SK-N-SH (cell line): ENCODE measurements at regions not wholly inside any gene's neighbourhood (a gene's known extent, or its start where the extent isn't known, plus 50 kb on each side); places are given as distances from the start of the nearest gene placed in this dataset.

ENCODE experiments used
- CTCF ChIA-PET: fragments of 300-600, 350-600 bp; formaldehyde crosslinking; extraction: SDS; loops from one replicate; lab custom pipeline; 2021; lab: Yijun Ruan, JAX
- POLR2A ChIA-PET: fragments of 350-600 bp; sonication (Branson Sonifier 250); formaldehyde crosslinking; extraction: SDS; loops from one replicate; lab custom pipeline; 2020; ENCODE audit warnings: antibody characterized with exemption, inconsistent platforms; lab: Yijun Ruan, JAX
- DNase-seq: peaks from one replicate; pipeline ENCODE4 v3.0.0; 2012
- H2AFZ ChIP-seq: fragments of 200-600 bp; sonication (generic); 2 replicates; pipeline ENCODE4 v1.8.1; 2016; ENCODE audit warnings: antibody characterized with exemption, mild to moderate bottlenecking, low read depth
- H3F3A ChIP-seq: fragments of 200-600 bp; sonication (generic); replicated peaks from 2 replicates; pipeline ENCODE3; 2016; ENCODE audit warnings: antibody characterized with exemption, mild to moderate bottlenecking; ENCODE audit not compliant: insufficient read depth
- H3K27ac ChIP-seq, 2 experiments: fragments of 200-500 bp in 1 of 2; fragments of 200-600 bp in 1 of 2; sonication (Bioruptor generic) in 1 of 2; sonication (generic), shearing (Covaris generic) in 1 of 2; 2 replicates each; pipeline versions ENCODE4 v1.5.1 to v1.6.1; 2014 to 2016; ENCODE audit warnings: low read depth in 2 of 2, inconsistent platforms in 1 of 2, low read length in 1 of 2, mild to moderate bottlenecking in 1 of 2, mixed read lengths in 1 of 2
- H3K27me3 ChIP-seq: fragments of 200-600 bp; sonication (generic), shearing (Covaris generic); 2 replicates; pipeline ENCODE4 v1.6.1; 2016; ENCODE audit warnings: mixed run types; ENCODE audit not compliant: insufficient read depth
- H3K36me3 ChIP-seq, 2 experiments: fragments of 200-500 bp in 1 of 2; fragments of 200-600 bp in 1 of 2; sonication (Bioruptor generic) in 1 of 2; sonication (generic) in 1 of 2; replicated peaks in 1 of 2; 2 replicates each; pipeline versions ENCODE3 to v1.5.1; 2014 to 2016; ENCODE audit warnings: low read length in 1 of 2, mild to moderate bottlenecking in 1 of 2; ENCODE audit not compliant: insufficient read depth in 2 of 2, control insufficient read depth in 1 of 2
- H3K4me1 ChIP-seq, 2 experiments: fragments of 200-500 bp in 1 of 2; fragments of 200-600 bp in 1 of 2; sonication (Bioruptor generic) in 1 of 2; sonication (generic), shearing (Covaris generic) in 1 of 2; 2 replicates each; pipeline versions ENCODE4 v1.5.1 to v1.6.1; 2014 to 2016; ENCODE audit warnings: low read depth in 1 of 2, low read length in 1 of 2, mixed run types in 1 of 2; ENCODE audit not compliant: insufficient read depth in 2 of 2, control insufficient read depth in 1 of 2
- H3K4me2 ChIP-seq: fragments of 200-600 bp; sonication (generic), shearing (Covaris generic); 2 replicates; pipeline ENCODE4 v1.6.1; 2017; ENCODE audit warnings: mixed run types
- H3K4me3 ChIP-seq, 2 experiments: fragments of 200-500 bp in 1 of 2; fragments of 200-600 bp in 1 of 2; sonication (Bioruptor generic) in 1 of 2; sonication (generic), shearing (Covaris generic) in 1 of 2; 2 replicates each; pipeline versions ENCODE4 v1.5.1 to v1.8.1; 2014 to 2016; ENCODE audit warnings: low read depth in 2 of 2, inconsistent platforms in 1 of 2, low read length in 1 of 2, mild to moderate bottlenecking in 1 of 2, mixed read lengths in 1 of 2, moderate library complexity in 1 of 2
- H3K79me2 ChIP-seq: fragments of 200-600 bp; sonication (generic); 2 replicates; pipeline ENCODE4 v1.8.1; 2017; ENCODE audit warnings: mild to moderate bottlenecking; ENCODE audit not compliant: insufficient read depth
- H3K9ac ChIP-seq: fragments of 200-600 bp; sonication (generic); 2 replicates; pipeline ENCODE4 v1.6.1; 2017; ENCODE audit warnings: mixed run types
- H3K9me2 ChIP-seq: fragments of 200-600 bp; sonication (generic); 2 replicates; pipeline ENCODE4 v1.6.1; 2017; ENCODE audit warnings: mixed run types
- H3K9me3 ChIP-seq: fragments of 200-600 bp; sonication (generic); 2 replicates; pipeline ENCODE4 v1.6.1; 2017; ENCODE audit warnings: mixed run types, mild to moderate bottlenecking, moderate library complexity
- H4K20me1 ChIP-seq: fragments of 200-600 bp; sonication (generic); 2 replicates; pipeline ENCODE4 v1.6.1; 2017; ENCODE audit warnings: mild to moderate bottlenecking, mixed run types; ENCODE audit not compliant: insufficient read depth
- CHD2 ChIP-seq: fragments of 150-350 bp; IDR thresholded peaks from 2 replicates; pipeline ENCODE4 v1.6.1; 2018; ENCODE audit warnings: low read length; ENCODE audit not compliant: partially characterized antibody
- ELF1 ChIP-seq: IDR thresholded peaks from 2 replicates; pipeline ENCODE4 v1.4.0; 2012
- FOSL2 ChIP-seq: IDR thresholded peaks from 2 replicates; pipeline ENCODE4 v1.4.0; 2012; ENCODE audit warnings: low read depth, mild to moderate bottlenecking, moderate library complexity, borderline replicate concordance
- FOXM1 ChIP-seq: IDR thresholded peaks from 2 replicates; pipeline ENCODE4 v1.4.0; 2012; ENCODE audit warnings: low read depth, mild to moderate bottlenecking
- JUND ChIP-seq: IDR thresholded peaks from 2 replicates; pipeline ENCODE4 v1.4.0; 2012
- NRF1 ChIP-seq: IDR thresholded peaks from 2 replicates; pipeline ENCODE4 v1.6.1; 2012; ENCODE audit warnings: low read depth, mild to moderate bottlenecking, low read length
- RCOR1 ChIP-seq: fragments of 150-350 bp; IDR thresholded peaks from 2 replicates; pipeline ENCODE4 v1.6.1; 2017; ENCODE audit warnings: antibody characterized with exemption, low read length
- REST ChIP-seq: IDR thresholded peaks from 2 replicates; pipeline ENCODE4 v1.6.1; 2012; ENCODE audit warnings: mild to moderate bottlenecking, low read depth, low read length, moderate library complexity
- RFX5 ChIP-seq: IDR thresholded peaks from 2 replicates; pipeline ENCODE4 v1.6.1; 2012; ENCODE audit warnings: mild to moderate bottlenecking, improper control_type of control experiment, low read length
- RXRA ChIP-seq: IDR thresholded peaks from 2 replicates; pipeline ENCODE4 v1.4.0; 2012; ENCODE audit warnings: low read depth, mild to moderate bottlenecking, borderline replicate concordance
- SIN3A ChIP-seq: IDR thresholded peaks from 2 replicates; pipeline ENCODE4 v1.6.1; 2012; ENCODE audit warnings: low read depth, mild to moderate bottlenecking, low read length, moderate library complexity, borderline replicate concordance
- SMC3 ChIP-seq: IDR thresholded peaks from 2 replicates; pipeline ENCODE4 v1.6.1; 2012; ENCODE audit warnings: low read depth, low read length, improper control_type of control experiment
- USF1 ChIP-seq: IDR thresholded peaks from 2 replicates; pipeline ENCODE4 v1.4.0; 2012; ENCODE audit warnings: low read depth, borderline replicate concordance
- WGBS: methylation state at CpG from one replicate; pipeline ENCODE4 v1.1.6; 2017; ENCODE audit warnings: low lambda C conversion rate; 5-methylcytosine and 5-hydroxymethylcytosine counted together
- TF ChIP-seq, protein P1 (sequence below): fragments of 200-600 bp; sonication (generic); IDR thresholded peaks from 2 replicates; pipeline ENCODE4 v1.6.1; 2017; ENCODE audit warnings: antibody characterized with exemption, mild to moderate bottlenecking, moderate library complexity

GRCh38 chr21:24988941-24989340, 618.3 kb downstream of the MRPL39 start:
- Histone ChIP-seq H3F3A (no peaks in the 10 kb centered on the region), H3K9ac (no peak overlapping the region), H3K4me3 (no peak overlapping the region), H3K9me3 (no peaks in the 10 kb centered on the region), H3K4me2 (no peak overlapping the region), H3K36me3 (no peaks in the 10 kb centered on the region), H4K20me1 (no peaks in the 10 kb centered on the region), H3K9me2 (no peaks in the 10 kb centered on the region), H3K27me3 (no peaks in the 10 kb centered on the region), H3K4me1 (no peaks in the 10 kb centered on the region), H3K79me2 (no peaks in the 10 kb centered on the region), H3K27ac (no peak overlapping the region), H2AFZ (no peak overlapping the region)
- 78% methylated on average over 8 of the region's 8 CpGs for WGBS
- ChIA-PET POLR2A (no interaction called here), CTCF (no interaction called here)
- no peak for DNase-seq
- TF ChIP-seq JUND: no peak
- TF ChIP-seq, protein P1, sequence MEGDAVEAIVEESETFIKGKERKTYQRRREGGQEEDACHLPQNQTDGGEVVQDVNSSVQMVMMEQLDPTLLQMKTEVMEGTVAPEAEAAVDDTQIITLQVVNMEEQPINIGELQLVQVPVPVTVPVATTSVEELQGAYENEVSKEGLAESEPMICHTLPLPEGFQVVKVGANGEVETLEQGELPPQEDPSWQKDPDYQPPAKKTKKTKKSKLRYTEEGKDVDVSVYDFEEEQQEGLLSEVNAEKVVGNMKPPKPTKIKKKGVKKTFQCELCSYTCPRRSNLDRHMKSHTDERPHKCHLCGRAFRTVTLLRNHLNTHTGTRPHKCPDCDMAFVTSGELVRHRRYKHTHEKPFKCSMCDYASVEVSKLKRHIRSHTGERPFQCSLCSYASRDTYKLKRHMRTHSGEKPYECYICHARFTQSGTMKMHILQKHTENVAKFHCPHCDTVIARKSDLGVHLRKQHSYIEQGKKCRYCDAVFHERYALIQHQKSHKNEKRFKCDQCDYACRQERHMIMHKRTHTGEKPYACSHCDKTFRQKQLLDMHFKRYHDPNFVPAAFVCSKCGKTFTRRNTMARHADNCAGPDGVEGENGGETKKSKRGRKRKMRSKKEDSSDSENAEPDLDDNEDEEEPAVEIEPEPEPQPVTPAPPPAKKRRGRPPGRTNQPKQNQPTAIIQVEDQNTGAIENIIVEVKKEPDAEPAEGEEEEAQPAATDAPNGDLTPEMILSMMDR: no peak
- TF ChIP-seq RXRA: no peak
- no peak for TF ChIP-seq REST
- TF ChIP-seq FOSL2: no peak
- no peak for TF ChIP-seq CHD2
- no peak for TF ChIP-seq FOXM1
- TF ChIP-seq NRF1: no peak
- no peak for TF ChIP-seq RFX5
- TF ChIP-seq SIN3A: no peak
- TF ChIP-seq SMC3: no peak
- no peak for TF ChIP-seq ELF1
- TF ChIP-seq RCOR1: no peak
- TF ChIP-seq USF1: no peak
- TF ChIP-seq, all 33 proteins: peak for 0
